PFSK-1 (cell line): ENCODE measurements at regions not wholly inside any gene's neighbourhood (a gene's known extent, or its start where the extent isn't known, plus 50 kb on each side); places are given as distances from the start of the nearest gene placed in this dataset.

Experiments
- FOXP2 ChIP-seq: optimal IDR thresholded peaks from 2 replicates; pipeline ENCODE3; 2011; ENCODE audit warnings: borderline replicate concordance, control low read depth, inconsistent platforms; ENCODE audit not compliant: insufficient read depth; ENCODE audit errors: extremely low read length, extremely low read depth
- POLR2AphosphoS5 ChIP-seq: IDR thresholded peaks from 2 replicates; pipeline ENCODE4 v1.6.1; 2012; ENCODE audit warnings: low read depth, mild to moderate bottlenecking, control low read depth, low read length, moderate library complexity
- SIN3A ChIP-seq: IDR thresholded peaks from 2 replicates; pipeline ENCODE4 v1.6.1; 2012; ENCODE audit warnings: mild to moderate bottlenecking, low read length, moderate library complexity, borderline replicate concordance; ENCODE audit not compliant: insufficient read depth
- TAF1 ChIP-seq: IDR thresholded peaks from 2 replicates; pipeline ENCODE4 v1.6.1; 2012; ENCODE audit warnings: low read length, control low read depth, borderline replicate concordance; ENCODE audit not compliant: insufficient read depth
- TF ChIP-seq, protein P1 (sequence below), 2 experiments: IDR thresholded peaks; 2 replicates each; pipeline versions ENCODE4 v1.6.1 to v1.8.0; 2011 to 2012; ENCODE audit warnings: low read depth in 2 of 2, low read length in 2 of 2, control low read depth in 1 of 2, inconsistent platforms in 1 of 2, mild to moderate bottlenecking in 1 of 2, moderate library complexity in 1 of 2; ENCODE audit not compliant: insufficient read depth in 1 of 2

GRCh38 chr5:29051509-29051908, 2013.1 kb upstream of the CDH9 start:
- TF ChIP-seq TAF1 (no peak), POLR2AphosphoS5 (no peak), SIN3A (no peak), FOXP2 (no peak)
- TF ChIP-seq, protein P1, sequence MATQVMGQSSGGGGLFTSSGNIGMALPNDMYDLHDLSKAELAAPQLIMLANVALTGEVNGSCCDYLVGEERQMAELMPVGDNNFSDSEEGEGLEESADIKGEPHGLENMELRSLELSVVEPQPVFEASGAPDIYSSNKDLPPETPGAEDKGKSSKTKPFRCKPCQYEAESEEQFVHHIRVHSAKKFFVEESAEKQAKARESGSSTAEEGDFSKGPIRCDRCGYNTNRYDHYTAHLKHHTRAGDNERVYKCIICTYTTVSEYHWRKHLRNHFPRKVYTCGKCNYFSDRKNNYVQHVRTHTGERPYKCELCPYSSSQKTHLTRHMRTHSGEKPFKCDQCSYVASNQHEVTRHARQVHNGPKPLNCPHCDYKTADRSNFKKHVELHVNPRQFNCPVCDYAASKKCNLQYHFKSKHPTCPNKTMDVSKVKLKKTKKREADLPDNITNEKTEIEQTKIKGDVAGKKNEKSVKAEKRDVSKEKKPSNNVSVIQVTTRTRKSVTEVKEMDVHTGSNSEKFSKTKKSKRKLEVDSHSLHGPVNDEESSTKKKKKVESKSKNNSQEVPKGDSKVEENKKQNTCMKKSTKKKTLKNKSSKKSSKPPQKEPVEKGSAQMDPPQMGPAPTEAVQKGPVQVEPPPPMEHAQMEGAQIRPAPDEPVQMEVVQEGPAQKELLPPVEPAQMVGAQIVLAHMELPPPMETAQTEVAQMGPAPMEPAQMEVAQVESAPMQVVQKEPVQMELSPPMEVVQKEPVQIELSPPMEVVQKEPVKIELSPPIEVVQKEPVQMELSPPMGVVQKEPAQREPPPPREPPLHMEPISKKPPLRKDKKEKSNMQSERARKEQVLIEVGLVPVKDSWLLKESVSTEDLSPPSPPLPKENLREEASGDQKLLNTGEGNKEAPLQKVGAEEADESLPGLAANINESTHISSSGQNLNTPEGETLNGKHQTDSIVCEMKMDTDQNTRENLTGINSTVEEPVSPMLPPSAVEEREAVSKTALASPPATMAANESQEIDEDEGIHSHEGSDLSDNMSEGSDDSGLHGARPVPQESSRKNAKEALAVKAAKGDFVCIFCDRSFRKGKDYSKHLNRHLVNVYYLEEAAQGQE (IDR thresholded peaks at IDR 0.05; ENCODE audit: insufficient read depth in 1 of 2, low read depth in 2 of 2, low read length in 2 of 2) = no peak
